ENCODE measurements at regions not wholly inside any gene's neighbourhood (a gene's known extent, or its start where the extent isn't known, plus 50 kb on each side); places are given as distances from the start of the nearest gene placed in this dataset.

DNA sequence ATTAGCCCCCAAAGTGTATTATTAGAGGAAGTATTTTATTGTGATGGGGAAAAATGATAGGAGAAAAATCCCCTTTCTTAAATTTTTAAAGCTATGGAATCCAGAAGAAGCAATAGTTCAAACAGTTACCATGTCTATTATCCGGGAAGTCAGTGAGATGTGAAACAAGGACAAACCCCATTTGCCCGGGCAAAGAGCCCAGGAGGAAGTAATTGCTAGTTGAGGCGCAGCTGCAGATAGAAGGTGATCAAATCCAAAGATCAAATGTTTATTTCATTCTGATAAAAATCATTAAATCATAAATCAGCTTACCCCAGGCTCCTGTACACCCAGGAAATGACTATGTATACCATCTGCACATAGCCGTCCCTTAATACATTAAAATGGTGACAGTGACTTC lies 204.0 kb upstream of the CRBN start:
- TF ChIP-seq POLR2AphosphoS5 (IDR thresholded peaks at IDR 0.05) (no peak), EP300 (IDR thresholded peaks at IDR 0.05; ENCODE audit: low read depth) (no peak), POLR2A (IDR thresholded peaks at IDR 0.05) (no peak)
- TF ChIP-seq, protein P1, sequence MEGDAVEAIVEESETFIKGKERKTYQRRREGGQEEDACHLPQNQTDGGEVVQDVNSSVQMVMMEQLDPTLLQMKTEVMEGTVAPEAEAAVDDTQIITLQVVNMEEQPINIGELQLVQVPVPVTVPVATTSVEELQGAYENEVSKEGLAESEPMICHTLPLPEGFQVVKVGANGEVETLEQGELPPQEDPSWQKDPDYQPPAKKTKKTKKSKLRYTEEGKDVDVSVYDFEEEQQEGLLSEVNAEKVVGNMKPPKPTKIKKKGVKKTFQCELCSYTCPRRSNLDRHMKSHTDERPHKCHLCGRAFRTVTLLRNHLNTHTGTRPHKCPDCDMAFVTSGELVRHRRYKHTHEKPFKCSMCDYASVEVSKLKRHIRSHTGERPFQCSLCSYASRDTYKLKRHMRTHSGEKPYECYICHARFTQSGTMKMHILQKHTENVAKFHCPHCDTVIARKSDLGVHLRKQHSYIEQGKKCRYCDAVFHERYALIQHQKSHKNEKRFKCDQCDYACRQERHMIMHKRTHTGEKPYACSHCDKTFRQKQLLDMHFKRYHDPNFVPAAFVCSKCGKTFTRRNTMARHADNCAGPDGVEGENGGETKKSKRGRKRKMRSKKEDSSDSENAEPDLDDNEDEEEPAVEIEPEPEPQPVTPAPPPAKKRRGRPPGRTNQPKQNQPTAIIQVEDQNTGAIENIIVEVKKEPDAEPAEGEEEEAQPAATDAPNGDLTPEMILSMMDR (IDR thresholded peaks at IDR 0.05), result no peak
- no peak for DNase-seq

DNA sequence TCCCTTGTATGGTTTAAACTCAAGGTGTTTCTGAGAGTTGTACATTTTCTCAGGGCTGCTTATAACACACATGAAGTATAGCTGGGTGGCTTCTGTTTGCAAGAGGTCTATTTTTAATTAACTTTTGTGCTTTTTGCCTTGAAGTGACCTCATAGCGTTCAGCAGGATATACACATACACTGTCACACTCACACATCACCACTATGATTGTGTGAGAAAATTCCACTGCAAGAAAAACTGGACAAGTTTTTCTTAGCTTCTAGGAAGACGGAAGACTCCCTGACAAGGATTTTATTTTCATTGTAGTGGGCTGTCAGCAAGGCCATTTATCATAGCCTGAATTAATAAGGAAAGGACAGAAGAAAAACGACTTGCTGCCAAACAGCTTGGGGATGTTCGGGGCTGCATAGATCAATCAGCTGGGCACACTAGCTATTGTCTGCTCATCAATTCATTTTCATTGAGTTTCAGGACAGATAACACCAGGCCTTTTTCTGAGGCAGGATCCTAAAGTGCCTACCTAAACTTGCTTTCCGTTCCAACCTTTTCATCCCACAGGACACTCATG lies 192.8 kb upstream of the CRBN start:
- Histone ChIP-seq H3K4me3 (no peak overlapping the region), H3K27ac (no peak overlapping the region), H3K36me3 (no peaks in the 10 kb centered on the region), H3K9me3 (no peaks in the 10 kb centered on the region), H3K4me1 (no peaks in the 10 kb centered on the region), H3K27me3 (no peaks in the 10 kb centered on the region)
- no peak for DNase-seq
- intact Hi-C loops (cut with DNase I; ENCODE audit: low total_unique reads), result no loop called here
- in situ Hi-C loops (cut with MboI; ENCODE audit: low pct_ligation_motif_present in 1 of 4, low pct_unique_long_range_greater_than_20kb in 1 of 4, low sequenced_read_pairs in 3 of 4), result no loop called here
- no peak for TF ChIP-seq POLR2AphosphoS5 (IDR thresholded peaks at IDR 0.05)
- 68 to 78% methylated on average over 4 to 5 of the region's 5 CpGs for WGBS, 2 donors (ENCODE audit: low coverage in 1 of 2)

More for the DNA sequence above, 204.0 kb upstream of the CRBN start:
- Histone ChIP-seq H3K9me3 (no peaks in the 10 kb centered on the region), H3K27ac (no peak overlapping the region), H3K27me3 (no peaks in the 10 kb centered on the region), H3K36me3 (no peaks in the 10 kb centered on the region), H3K4me3 (no peak overlapping the region), H3K4me1 (no peaks in the 10 kb centered on the region)
- in situ Hi-C loops (cut with MboI; ENCODE audit: low pct_ligation_motif_present in 1 of 4, low pct_unique_long_range_greater_than_20kb in 1 of 4, low sequenced_read_pairs in 3 of 4), result no loop called here
- intact Hi-C loops (cut with DNase I; ENCODE audit: low total_unique reads), result no loop called here
- WGBS, 2 donors (ENCODE audit: low coverage in 1 of 2), result 52 to 58% methylated on average over 4 of the region's 4 CpGs

DNA sequence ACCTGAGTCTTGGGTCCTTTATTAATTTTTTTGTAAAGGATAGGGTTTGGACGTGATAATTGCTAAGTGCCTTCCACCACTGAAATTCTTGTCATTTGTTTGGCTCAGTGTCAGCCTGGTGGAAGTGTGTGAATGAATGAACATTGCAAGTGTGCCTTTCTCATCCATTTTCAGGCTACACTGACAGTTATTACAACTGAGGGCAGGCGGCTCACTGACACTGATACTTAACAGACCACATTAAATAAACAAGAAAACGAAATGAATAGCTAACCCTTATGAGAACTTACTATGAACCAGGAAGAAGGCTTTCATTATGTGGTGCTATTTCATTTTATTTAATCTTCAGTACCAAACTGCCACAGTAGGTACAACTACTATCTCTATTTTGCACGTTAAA lies 188.8 kb upstream of the CRBN start:
- DNase-seq, result no peak
- in situ Hi-C loops (cut with MboI; ENCODE audit: low pct_ligation_motif_present in 1 of 4, low pct_unique_long_range_greater_than_20kb in 1 of 4, low sequenced_read_pairs in 3 of 4), result no loop called here
- Histone ChIP-seq H3K27ac (no peak overlapping the region), H3K4me1 (no peaks in the 10 kb centered on the region), H3K9me3 (no peaks in the 10 kb centered on the region), H3K4me3 (no peak overlapping the region), H3K36me3 (no peaks in the 10 kb centered on the region), H3K27me3 (no peaks in the 10 kb centered on the region)
- WGBS, 2 donors (ENCODE audit: low coverage in 1 of 2), result 10 to 35% methylated on average over 3 to 4 of the region's 4 CpGs
- intact Hi-C loops (cut with DNase I; ENCODE audit: low total_unique reads), result no loop called here
- TF ChIP-seq POLR2AphosphoS5 (IDR thresholded peaks at IDR 0.05), result peak in 1 of 3 donors; percentile 44
- TF ChIP-seq, protein P1 (IDR thresholded peaks at IDR 0.05), result no peak

DNA sequence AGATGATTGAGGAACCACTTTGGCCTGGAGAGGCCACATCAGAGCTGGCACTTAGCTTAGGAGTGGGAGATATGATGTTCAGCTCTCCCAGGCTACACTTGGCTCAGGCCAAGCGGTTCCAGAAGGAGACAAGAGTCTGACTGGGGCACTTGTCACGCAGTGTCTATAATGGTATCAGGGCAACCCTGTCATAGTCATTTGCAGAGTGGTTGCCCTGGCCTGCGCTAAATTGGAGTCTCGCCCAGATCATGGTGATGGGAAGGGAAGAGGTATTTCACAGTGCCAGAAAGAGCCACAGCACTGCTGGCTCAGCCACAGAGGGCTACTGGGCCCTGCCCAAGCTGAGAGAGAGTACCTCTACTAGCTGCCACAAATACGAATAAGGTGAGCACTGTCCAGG lies 186.9 kb upstream of the CRBN start:
- no peaks in the 10 kb centered on the region for H3K4me1 ChIP-seq
- no peak for DNase-seq
- no peak overlapping the region for H3K4me3 ChIP-seq
- H3K9me3 ChIP-seq, result no peaks in the 10 kb centered on the region
- in situ Hi-C loops (cut with MboI; ENCODE audit: low pct_ligation_motif_present in 1 of 4, low pct_unique_long_range_greater_than_20kb in 1 of 4, low sequenced_read_pairs in 3 of 4), result no loop called here
- TF ChIP-seq POLR2A (IDR thresholded peaks at IDR 0.05), result no peak
- H3K36me3 ChIP-seq, result no peaks in the 10 kb centered on the region
- WGBS, 2 donors (ENCODE audit: low coverage in 1 of 2), result 40 to 80% methylated on average over 2 to 5 of the region's 5 CpGs
- H3K27ac ChIP-seq, result no peak overlapping the region
- intact Hi-C loops (cut with DNase I; ENCODE audit: low total_unique reads), result no loop called here
- no peaks in the 10 kb centered on the region for H3K27me3 ChIP-seq

DNA sequence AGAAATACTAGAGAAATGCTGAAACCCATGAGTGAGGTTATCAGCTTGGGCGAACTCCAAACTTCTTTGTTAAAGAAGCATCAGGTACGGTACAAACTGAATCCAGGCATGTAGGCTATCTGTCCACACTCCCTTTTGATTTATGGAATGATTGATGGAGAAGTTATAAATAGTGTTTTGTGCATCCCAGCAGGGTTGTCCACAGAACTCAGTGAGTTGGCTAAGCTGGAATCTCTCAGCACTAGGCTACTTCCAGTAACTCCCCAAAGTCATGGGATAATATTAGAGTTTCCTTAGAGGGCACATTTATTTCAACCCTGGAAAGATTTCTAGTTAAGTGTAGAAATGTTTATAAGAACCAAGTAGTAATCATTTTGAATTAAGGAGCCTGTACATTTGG lies 186.2 kb upstream of the CRBN start:
- TF ChIP-seq POLR2A (IDR thresholded peaks at IDR 0.05) (no peak), POLR2AphosphoS5 (IDR thresholded peaks at IDR 0.05) (no peak), EP300 (IDR thresholded peaks at IDR 0.05; ENCODE audit: low read depth) (no peak)
- TF ChIP-seq, protein P1 (IDR thresholded peaks at IDR 0.05), result no peak
- WGBS, 2 donors (ENCODE audit: low coverage in 1 of 2), result 77 to 82% methylated on average over 2 of the region's 2 CpGs
- no peaks in the 10 kb centered on the region for H3K27me3 ChIP-seq
- H3K9me3 ChIP-seq, result no peaks in the 10 kb centered on the region
- DNase-seq, result no peak
- H3K4me3 ChIP-seq, result no peak overlapping the region
- no peaks in the 10 kb centered on the region for H3K4me1 ChIP-seq
- no peaks in the 10 kb centered on the region for H3K36me3 ChIP-seq
- H3K27ac ChIP-seq, result no peak overlapping the region
- intact Hi-C loops (cut with DNase I; ENCODE audit: low total_unique reads), result no loop called here
- in situ Hi-C loops (cut with MboI; ENCODE audit: low pct_ligation_motif_present in 1 of 4, low pct_unique_long_range_greater_than_20kb in 1 of 4, low sequenced_read_pairs in 3 of 4), result no loop called here

Data from transverse colon (tissue), 4 donors.